Gastrocnemius medialis (tissue), 4 donors: ENCODE measurements at regions not wholly inside any gene's neighbourhood (a gene's known extent, or its start where the extent isn't known, plus 50 kb on each side); places are given as distances from the start of the nearest gene placed in this dataset.

Experiments
- POLR2A ChIP-seq, 2 donors: fragments of 450-650 bp; IDR thresholded peaks; one replicate each; pipeline ENCODE4 v1.6.1; 2017; ENCODE audit warnings: antibody characterized with exemption in 2 of 2, mild to moderate bottlenecking in 2 of 2, moderate library complexity in 2 of 2
- TF ChIP-seq, protein P1 (sequence below), 5 experiments: fragments of 450-650 bp in 3 of 5; fragments of 200-600 bp in 2 of 5; sonication (generic) in 2 of 5; IDR thresholded peaks in 4 of 5; conservative IDR thresholded peaks in 1 of 5; 1 replicate in 4 of 5; 2 replicates in 1 of 5; pipeline ENCODE4 v1.5.1; 2016 to 2019; ENCODE audit warnings: antibody characterized with exemption in 5 of 5, mild to moderate bottlenecking in 3 of 5, moderate library complexity in 3 of 5

DNA sequence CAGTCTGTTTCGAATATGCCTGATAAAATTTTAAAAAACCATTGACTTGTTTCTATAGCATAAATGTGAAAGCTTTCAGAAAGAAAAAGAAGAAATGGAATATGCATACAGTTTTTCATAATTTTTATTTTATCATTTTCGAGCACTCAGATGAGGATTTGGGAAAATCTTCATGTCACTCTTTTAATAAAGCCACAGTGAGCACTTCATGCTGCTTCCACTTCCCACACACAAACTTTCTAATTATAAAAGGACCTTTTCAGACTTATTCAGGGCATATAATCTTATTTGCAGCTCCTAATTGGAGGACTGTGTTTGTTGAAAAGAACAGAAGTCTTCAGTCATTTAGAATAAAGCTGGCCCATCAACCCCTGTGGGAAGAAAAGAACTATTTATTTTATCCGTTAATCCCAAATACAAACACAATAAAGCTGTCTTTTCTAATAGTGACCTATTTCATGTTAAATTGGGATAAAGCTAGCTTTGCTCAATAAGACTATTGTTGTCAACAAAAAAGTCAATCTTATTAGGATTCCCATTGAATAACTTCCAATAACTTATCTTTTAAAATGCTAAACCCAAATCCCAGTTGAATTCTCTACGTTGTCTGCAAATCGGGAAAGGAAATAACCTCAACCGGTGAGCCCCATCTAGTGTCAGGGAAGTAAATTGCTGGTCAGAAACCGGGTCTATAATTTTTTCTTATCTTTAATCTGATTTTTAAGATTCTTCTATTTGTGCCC, 211.5 kb downstream of the PDGFRA start:
- TF ChIP-seq, protein P1, sequence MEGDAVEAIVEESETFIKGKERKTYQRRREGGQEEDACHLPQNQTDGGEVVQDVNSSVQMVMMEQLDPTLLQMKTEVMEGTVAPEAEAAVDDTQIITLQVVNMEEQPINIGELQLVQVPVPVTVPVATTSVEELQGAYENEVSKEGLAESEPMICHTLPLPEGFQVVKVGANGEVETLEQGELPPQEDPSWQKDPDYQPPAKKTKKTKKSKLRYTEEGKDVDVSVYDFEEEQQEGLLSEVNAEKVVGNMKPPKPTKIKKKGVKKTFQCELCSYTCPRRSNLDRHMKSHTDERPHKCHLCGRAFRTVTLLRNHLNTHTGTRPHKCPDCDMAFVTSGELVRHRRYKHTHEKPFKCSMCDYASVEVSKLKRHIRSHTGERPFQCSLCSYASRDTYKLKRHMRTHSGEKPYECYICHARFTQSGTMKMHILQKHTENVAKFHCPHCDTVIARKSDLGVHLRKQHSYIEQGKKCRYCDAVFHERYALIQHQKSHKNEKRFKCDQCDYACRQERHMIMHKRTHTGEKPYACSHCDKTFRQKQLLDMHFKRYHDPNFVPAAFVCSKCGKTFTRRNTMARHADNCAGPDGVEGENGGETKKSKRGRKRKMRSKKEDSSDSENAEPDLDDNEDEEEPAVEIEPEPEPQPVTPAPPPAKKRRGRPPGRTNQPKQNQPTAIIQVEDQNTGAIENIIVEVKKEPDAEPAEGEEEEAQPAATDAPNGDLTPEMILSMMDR (IDR thresholded peaks at IDR 0.05 in 4 of 5, conservative IDR thresholded peaks at IDR 0.05 in 1 of 5), result peak; percentile 43 to 75 (median 60)
- TF ChIP-seq POLR2A (IDR thresholded peaks at IDR 0.05), result no peak
